HEK293 (cell line): ENCODE measurements at regions not wholly inside any gene's neighbourhood (a gene's known extent, or its start where the extent isn't known, plus 50 kb on each side); places are given as distances from the start of the nearest gene placed in this dataset.

ENCODE experiments used
- GLIS2 ChIP-seq: fragments of 450-650 bp; formaldehyde crosslinking; IDR thresholded peaks from 2 replicates; pipeline ENCODE4 v1.5.1; 2016; ENCODE audit warnings: missing biosample characterization, missing genetic modification characterization
- TRIM28 ChIP-seq: IDR thresholded peaks from 2 replicates; pipeline ENCODE4 v1.6.1; 2011; ENCODE audit warnings: low read length, control low read depth, borderline replicate concordance
- ZBTB7A ChIP-seq: fragments of 450-650 bp; formaldehyde crosslinking; IDR thresholded peaks from 2 replicates; pipeline ENCODE4 v1.5.1; 2016; ENCODE audit warnings: low read depth, missing biosample characterization, missing genetic modification characterization
- ZFHX2 ChIP-seq: fragments of 450-650 bp; formaldehyde crosslinking; conservative IDR thresholded peaks from 2 replicates; pipeline ENCODE4 v1.5.1; 2016; ENCODE audit warnings: missing biosample characterization, missing genetic modification characterization
- ZNF121 ChIP-seq: fragments of 450-650 bp; formaldehyde crosslinking; IDR thresholded peaks from 2 replicates; pipeline ENCODE4 v1.5.1; 2016; ENCODE audit warnings: missing biosample characterization, missing genetic modification characterization
- ZNF214 ChIP-seq: fragments of 450-650 bp; formaldehyde crosslinking; IDR thresholded peaks from 2 replicates; pipeline ENCODE4 v1.5.1; 2017; ENCODE audit warnings: missing biosample characterization, mild to moderate bottlenecking, missing genetic modification characterization, borderline replicate concordance
- ZNF24 ChIP-seq: fragments of 450-650 bp; formaldehyde crosslinking; IDR thresholded peaks from 2 replicates; pipeline ENCODE4 v1.5.1; 2016; ENCODE audit warnings: missing biosample characterization, missing genetic modification characterization
- ZNF248 ChIP-seq: fragments of 450-650 bp; formaldehyde crosslinking; IDR thresholded peaks from 2 replicates; pipeline ENCODE4 v1.5.1; 2017; ENCODE audit warnings: missing biosample characterization, missing genetic modification characterization
- ZNF48 ChIP-seq: fragments of 450-650 bp; formaldehyde crosslinking; IDR thresholded peaks from 2 replicates; pipeline ENCODE4 v1.5.1; 2016; ENCODE audit warnings: missing biosample characterization, missing genetic modification characterization
- ZNF670 ChIP-seq: fragments of 450-650 bp; formaldehyde crosslinking; IDR thresholded peaks from 2 replicates; pipeline ENCODE4 v1.5.1; 2016; ENCODE audit warnings: missing biosample characterization, missing genetic modification characterization, low read depth
- TF ChIP-seq, protein P1 (sequence below): sonication (generic); formaldehyde crosslinking; IDR thresholded peaks from 2 replicates; pipeline ENCODE4 v1.8.1; 2022; ENCODE audit warnings: mild to moderate bottlenecking, moderate library complexity, missing genetic modification reagents
- TF ChIP-seq, protein P2 (sequence below): fragments of 450-650 bp; formaldehyde crosslinking; IDR thresholded peaks from 2 replicates; pipeline ENCODE4 v1.5.1; 2016; ENCODE audit warnings: missing biosample characterization, missing genetic modification characterization
- TF ChIP-seq, protein P3 (sequence below): fragments of 450-650 bp; formaldehyde crosslinking; IDR thresholded peaks from 2 replicates; pipeline ENCODE4 v1.5.1; 2016; ENCODE audit warnings: missing biosample characterization, missing genetic modification characterization, low read depth

DNA sequence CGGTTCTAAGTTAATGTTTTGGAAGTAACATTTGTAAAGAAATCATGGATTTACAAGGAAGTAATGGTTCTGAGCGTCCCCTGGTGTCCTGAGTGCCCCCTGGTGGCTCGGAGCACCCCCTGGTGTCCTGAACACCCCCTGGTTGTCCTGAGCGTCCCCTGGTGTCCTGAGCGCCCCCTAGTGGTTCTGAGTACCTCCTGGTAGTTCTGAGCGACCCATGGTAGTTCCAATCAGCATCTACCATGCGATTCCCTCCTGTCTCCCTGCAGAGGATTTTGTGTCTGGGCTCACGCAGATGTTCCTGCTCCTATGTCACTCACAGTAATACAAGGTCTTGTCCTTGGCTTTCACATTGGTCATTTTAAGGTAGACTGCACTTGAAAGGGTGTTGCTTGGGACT lies 1352.9 kb downstream of the TMEM121 start:
- TF ChIP-seq, protein P1, sequence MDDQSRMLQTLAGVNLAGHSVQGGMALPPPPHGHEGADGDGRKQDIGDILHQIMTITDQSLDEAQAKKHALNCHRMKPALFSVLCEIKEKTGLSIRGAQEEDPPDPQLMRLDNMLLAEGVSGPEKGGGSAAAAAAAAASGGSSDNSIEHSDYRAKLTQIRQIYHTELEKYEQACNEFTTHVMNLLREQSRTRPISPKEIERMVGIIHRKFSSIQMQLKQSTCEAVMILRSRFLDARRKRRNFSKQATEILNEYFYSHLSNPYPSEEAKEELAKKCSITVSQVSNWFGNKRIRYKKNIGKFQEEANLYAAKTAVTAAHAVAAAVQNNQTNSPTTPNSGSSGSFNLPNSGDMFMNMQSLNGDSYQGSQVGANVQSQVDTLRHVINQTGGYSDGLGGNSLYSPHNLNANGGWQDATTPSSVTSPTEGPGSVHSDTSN (CRISPR knock-in tag): no peak
- TF ChIP-seq ZBTB7A (tag by site-specific recombination): no peak
- TF ChIP-seq, protein P2, sequence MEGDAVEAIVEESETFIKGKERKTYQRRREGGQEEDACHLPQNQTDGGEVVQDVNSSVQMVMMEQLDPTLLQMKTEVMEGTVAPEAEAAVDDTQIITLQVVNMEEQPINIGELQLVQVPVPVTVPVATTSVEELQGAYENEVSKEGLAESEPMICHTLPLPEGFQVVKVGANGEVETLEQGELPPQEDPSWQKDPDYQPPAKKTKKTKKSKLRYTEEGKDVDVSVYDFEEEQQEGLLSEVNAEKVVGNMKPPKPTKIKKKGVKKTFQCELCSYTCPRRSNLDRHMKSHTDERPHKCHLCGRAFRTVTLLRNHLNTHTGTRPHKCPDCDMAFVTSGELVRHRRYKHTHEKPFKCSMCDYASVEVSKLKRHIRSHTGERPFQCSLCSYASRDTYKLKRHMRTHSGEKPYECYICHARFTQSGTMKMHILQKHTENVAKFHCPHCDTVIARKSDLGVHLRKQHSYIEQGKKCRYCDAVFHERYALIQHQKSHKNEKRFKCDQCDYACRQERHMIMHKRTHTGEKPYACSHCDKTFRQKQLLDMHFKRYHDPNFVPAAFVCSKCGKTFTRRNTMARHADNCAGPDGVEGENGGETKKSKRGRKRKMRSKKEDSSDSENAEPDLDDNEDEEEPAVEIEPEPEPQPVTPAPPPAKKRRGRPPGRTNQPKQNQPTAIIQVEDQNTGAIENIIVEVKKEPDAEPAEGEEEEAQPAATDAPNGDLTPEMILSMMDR (tag by site-specific recombination): peak; percentile 91
- no peak for TF ChIP-seq ZNF48 (tag by site-specific recombination)
- peak; percentile 90 for TF ChIP-seq GLIS2
- TF ChIP-seq ZNF121: no peak
- TF ChIP-seq, protein P3, sequence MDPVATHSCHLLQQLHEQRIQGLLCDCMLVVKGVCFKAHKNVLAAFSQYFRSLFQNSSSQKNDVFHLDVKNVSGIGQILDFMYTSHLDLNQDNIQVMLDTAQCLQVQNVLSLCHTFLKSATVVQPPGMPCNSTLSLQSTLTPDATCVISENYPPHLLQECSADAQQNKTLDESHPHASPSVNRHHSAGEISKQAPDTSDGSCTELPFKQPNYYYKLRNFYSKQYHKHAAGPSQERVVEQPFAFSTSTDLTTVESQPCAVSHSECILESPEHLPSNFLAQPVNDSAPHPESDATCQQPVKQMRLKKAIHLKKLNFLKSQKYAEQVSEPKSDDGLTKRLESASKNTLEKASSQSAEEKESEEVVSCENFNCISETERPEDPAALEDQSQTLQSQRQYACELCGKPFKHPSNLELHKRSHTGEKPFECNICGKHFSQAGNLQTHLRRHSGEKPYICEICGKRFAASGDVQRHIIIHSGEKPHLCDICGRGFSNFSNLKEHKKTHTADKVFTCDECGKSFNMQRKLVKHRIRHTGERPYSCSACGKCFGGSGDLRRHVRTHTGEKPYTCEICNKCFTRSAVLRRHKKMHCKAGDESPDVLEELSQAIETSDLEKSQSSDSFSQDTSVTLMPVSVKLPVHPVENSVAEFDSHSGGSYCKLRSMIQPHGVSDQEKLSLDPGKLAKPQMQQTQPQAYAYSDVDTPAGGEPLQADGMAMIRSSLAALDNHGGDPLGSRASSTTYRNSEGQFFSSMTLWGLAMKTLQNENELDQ: no peak
- TF ChIP-seq TRIM28: no peak
- no peak for TF ChIP-seq ZNF670 (tag by site-specific recombination)
- TF ChIP-seq ZNF214 (tag by site-specific recombination): no peak
- TF ChIP-seq ZNF24 (tag by site-specific recombination): no peak
- TF ChIP-seq ZFHX2 (tag by site-specific recombination): 0 out of 2 replicates have a peak, but pooled peaks have one; percentile 23
- no peak for TF ChIP-seq ZNF248
